A549 (cell line): ENCODE measurements at regions not wholly inside any gene's neighbourhood (a gene's known extent, or its start where the extent isn't known, plus 50 kb on each side); places are given as distances from the start of the nearest gene placed in this dataset.
A peak's percentile ranks its signal among the peaks of the same experiment; 100 is the strongest.

Source experiments
- ATAC-seq, 2 experiments: fragments of 200-7000 bp in 1 of 2; fragments of >200 bp in 1 of 2; cut with Nextera tagmentation in 1 of 2; cut with Tn5 transposase in 1 of 2; 3 replicates each; pipeline versions ENCODE4 v1.8.0 to v1.9.1; 2018 to 2020; ENCODE audit warnings: mild to moderate bottlenecking in 1 of 2, moderate library complexity in 1 of 2
- CTCF ChIA-PET: fragments of 300-600 bp; sonication (Branson Sonifier 250); formaldehyde crosslinking; extraction: SDS; loops from one replicate; lab custom pipeline; 2021; ENCODE audit warnings: antibody characterized with exemption, inconsistent platforms; lab: Yijun Ruan, JAX
- POLR2A ChIA-PET: fragments of 350-600 bp; formaldehyde crosslinking; extraction: SDS; loops from one replicate; lab custom pipeline; 2021; ENCODE audit warnings: antibody characterized with exemption, inconsistent platforms; lab: Yijun Ruan, JAX
- DNase-seq, 2 experiments: peaks; one replicate each; pipeline versions ENCODE4 v3.0.0 to v3.0.0-alpha.2; 2011 to 2016; ENCODE audit warnings: low read depth in 1 of 2, low spot score in 1 of 2
- FAIRE-seq: peaks from 2 replicates; lab custom pipeline; 2011; peaks lifted over from hg19 to GRCh38; lab: Jason Lieb, UNC
- H3K27ac ChIP-seq, 2 experiments: fragments of >200 bp; sonication (Bioruptor Twin); formaldehyde crosslinking; 3 replicates each; pipeline ENCODE4 v1.5.1; 2016 to 2017
- H3K4me1 ChIP-seq: fragments of >200 bp; sonication (Bioruptor Twin); formaldehyde crosslinking; 3 replicates; pipeline ENCODE4 v1.6.1; 2016
- H3K4me2 ChIP-seq: fragments of >200 bp; sonication (Bioruptor Twin); formaldehyde crosslinking; 3 replicates; pipeline ENCODE4 v1.6.1; 2016
- H3K4me3 ChIP-seq: fragments of >200 bp; sonication (Bioruptor Twin); formaldehyde crosslinking; 3 replicates; pipeline ENCODE4 v1.5.1; 2016
- H3K9me3 ChIP-seq: fragments of >200 bp; sonication (Bioruptor Twin); formaldehyde crosslinking; 3 replicates; pipeline ENCODE4 v1.6.1; 2016
- CHD4 ChIP-seq: fragments of 200-600 bp; sonication (generic); IDR thresholded peaks from 2 replicates; pipeline ENCODE4 v1.6.1; 2016; ENCODE audit warnings: antibody characterized with exemption, mild to moderate bottlenecking, borderline replicate concordance
- GATA3 ChIP-seq: IDR thresholded peaks from 2 replicates; pipeline ENCODE4 v1.6.1; 2012; ENCODE audit warnings: borderline replicate concordance
- MAFK ChIP-seq: fragments of 450-650 bp; IDR thresholded peaks from 2 replicates; pipeline ENCODE4 v1.6.1; 2014; ENCODE audit not compliant: partially characterized antibody
- NFE2L2 ChIP-seq: fragments of 150-350 bp; conservative IDR thresholded peaks from 2 replicates; pipeline ENCODE4 v1.6.1; 2014; ENCODE audit warnings: low read length
- NR3C1 ChIP-seq: fragments of >200 bp; sonication (Bioruptor Twin); formaldehyde crosslinking; IDR thresholded peaks from 3 replicates; pipeline ENCODE4 v1.6.1; 2017
- TP53 ChIP-seq: fragments of 250-450 bp; sonication (Bioruptor Pico); IDR thresholded peaks from 2 replicates; pipeline ENCODE4 v1.5.0; 2021; ENCODE audit warnings: mild to moderate bottlenecking, moderate library complexity
- WGBS: methylation state at CpG from one replicate; pipeline ENCODE4 v1.1.6; 2017; ENCODE audit errors: missing lambda C conversion rate; 5-methylcytosine and 5-hydroxymethylcytosine counted together
- TF ChIP-seq, protein P1 (sequence below): fragments of 250-450 bp; sonication (Bioruptor Pico); IDR thresholded peaks from 2 replicates; pipeline ENCODE4 v1.5.0; 2021; ENCODE audit warnings: mild to moderate bottlenecking, moderate library complexity, borderline replicate concordance

- Histone ChIP-seq H3K9me3 (no peaks in the 10 kb centered on the region), H3K4me2 (no peak overlapping the region), H3K4me3 (no peak overlapping the region), H3K27ac (no peak overlapping the region), H3K4me1 (no peaks in the 10 kb centered on the region)
- POLR2A ChIA-PET = no interaction called here
- DNase-seq = no peak
- 12% methylated on average over 7 of the region's 7 CpGs for WGBS
- CTCF ChIA-PET = interaction anchor here (2.8 kb wide), 1 partner anchor 24 kb away, joined by 6 read pairs; no protein-coding TSS in a partner anchor
- no peak for ATAC-seq
- FAIRE-seq = peak; percentile 51
- TF ChIP-seq CHD4 = no peak
- TF ChIP-seq GATA3 = no peak
- TF ChIP-seq NFE2L2 = no peak
- TF ChIP-seq NR3C1 = no peak
- TF ChIP-seq, protein P1, sequence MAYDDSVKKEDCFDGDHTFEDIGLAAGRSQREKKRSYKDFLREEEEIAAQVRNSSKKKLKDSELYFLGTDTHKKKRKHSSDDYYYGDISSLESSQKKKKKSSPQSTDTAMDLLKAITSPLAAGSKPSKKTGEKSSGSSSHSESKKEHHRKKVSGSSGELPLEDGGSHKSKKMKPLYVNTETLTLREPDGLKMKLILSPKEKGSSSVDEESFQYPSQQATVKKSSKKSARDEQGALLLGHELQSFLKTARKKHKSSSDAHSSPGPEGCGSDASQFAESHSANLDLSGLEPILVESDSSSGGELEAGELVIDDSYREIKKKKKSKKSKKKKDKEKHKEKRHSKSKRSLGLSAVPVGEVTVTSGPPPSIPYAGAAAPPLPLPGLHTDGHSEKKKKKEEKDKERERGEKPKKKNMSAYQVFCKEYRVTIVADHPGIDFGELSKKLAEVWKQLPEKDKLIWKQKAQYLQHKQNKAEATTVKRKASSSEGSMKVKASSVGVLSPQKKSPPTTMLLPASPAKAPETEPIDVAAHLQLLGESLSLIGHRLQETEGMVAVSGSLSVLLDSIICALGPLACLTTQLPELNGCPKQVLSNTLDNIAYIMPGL (CRISPR knock-in tag) = no peak
- no peak for TF ChIP-seq TP53
- no peak for TF ChIP-seq MAFK
- TF ChIP-seq, all 56 proteins: peak for 0
Measured at GRCh38 chrX:80602036-80602860, 182.0 kb downstream of the TENT5D start.
